ENCODE measurements at regions not wholly inside any gene's neighbourhood (a gene's known extent, or its start where the extent isn't known, plus 50 kb on each side); places are given as distances from the start of the nearest gene placed in this dataset.

- TF ChIP-seq CTCF (conservative IDR thresholded peaks at IDR 0.05) (no peak), ZFX (IDR thresholded peaks at IDR 0.05) (no peak)
Observed at GRCh38 chr13:60260440-60260839, 96.7 kb upstream of the DIAPH3 start.
